PC-9 (cell line): ENCODE measurements at regions not wholly inside any gene's neighbourhood (a gene's known extent, or its start where the extent isn't known, plus 50 kb on each side); places are given as distances from the start of the nearest gene placed in this dataset.

ENCODE experiments used
- BruUV-seq: library from RNA; stranded (reverse); fragments of 400-500 nt; replicated peaks from 2 replicates; lab custom pipeline; 2021; lab: Mats Ljungman, UMichigan
- CTCF ChIA-PET: fragments of 300-600 bp; sonication (Branson Sonifier 250); formaldehyde crosslinking; loops from one replicate; lab custom pipeline; 2022; ENCODE audit warnings: antibody characterized with exemption; lab: Charles Lee
- POLR2A ChIA-PET: fragments of 300-600 bp; sonication (Branson Sonifier 250); formaldehyde crosslinking; loops from one replicate; lab custom pipeline; 2022; ENCODE audit warnings: antibody characterized with exemption; ENCODE audit not compliant: unreplicated experiment; lab: Charles Lee
- DNase-seq, 2 experiments: peaks; one replicate each; pipeline versions ENCODE4 v3.0.0 to v3.0.0-alpha.2; 2015 to 2022; ENCODE audit warnings: mixed read lengths in 1 of 2
- H2AFZ ChIP-seq: fragments of 200-600 bp; sonication (generic); 2 replicates; pipeline ENCODE4 v1.8.1; 2017; ENCODE audit warnings: antibody characterized with exemption
- H3F3A ChIP-seq: fragments of 200-600 bp; sonication (generic); 2 replicates; pipeline ENCODE4 v1.8.1; 2017; ENCODE audit warnings: antibody characterized with exemption, mild to moderate bottlenecking, low read depth; ENCODE audit not compliant: insufficient read depth
- H3K27ac ChIP-seq: fragments of 200-600 bp; sonication (generic); 2 replicates; pipeline ENCODE4 v1.6.1; 2016; ENCODE audit warnings: mixed run types
- H3K27me3 ChIP-seq: fragments of 200-600 bp; sonication (generic); 2 replicates; pipeline ENCODE4 v1.6.1; 2016; ENCODE audit warnings: low read depth, mixed run types; ENCODE audit not compliant: insufficient read depth
- H3K36me3 ChIP-seq: fragments of 200-600 bp; sonication (generic); 2 replicates; pipeline ENCODE4 v1.6.1; 2016; ENCODE audit warnings: low read depth, mixed run types
- H3K4me1 ChIP-seq: fragments of 200-600 bp; sonication (generic); replicated peaks from 2 replicates; pipeline ENCODE4 v1.6.1; 2016; ENCODE audit warnings: mixed run types; ENCODE audit not compliant: insufficient read depth
- H3K4me2 ChIP-seq: fragments of 200-600 bp; sonication (generic); 2 replicates; pipeline ENCODE4 v1.6.1; 2017; ENCODE audit warnings: mixed run types
- H3K4me3 ChIP-seq: fragments of 200-600 bp; sonication (generic); 2 replicates; pipeline ENCODE4 v1.6.1; 2016; ENCODE audit warnings: mixed run types
- H3K79me2 ChIP-seq: fragments of 200-600 bp; sonication (generic); 2 replicates; pipeline ENCODE4 v1.6.1; 2017; ENCODE audit warnings: low read depth, mixed run types
- H3K9me2 ChIP-seq: fragments of 200-600 bp; sonication (generic); 2 replicates; pipeline ENCODE4 v1.8.1; 2017; ENCODE audit warnings: mild to moderate bottlenecking; ENCODE audit not compliant: insufficient read depth
- H3K9me3 ChIP-seq: fragments of 200-600 bp; sonication (generic); 2 replicates; pipeline ENCODE4 v1.8.1; 2016; ENCODE audit warnings: low read depth; ENCODE audit not compliant: insufficient read depth
- H4K20me1 ChIP-seq: fragments of 200-600 bp; sonication (generic); 2 replicates; pipeline ENCODE4 v1.8.1; 2017; ENCODE audit not compliant: insufficient read depth
- CTCF ChIP-seq: fragments of 200-600 bp; sonication (generic); conservative IDR thresholded peaks from 2 replicates; pipeline ENCODE4 v1.6.1; 2017; ENCODE audit warnings: mixed run types, antibody characterized with exemption, mild to moderate bottlenecking, moderate library complexity
- EZH2 ChIP-seq: fragments of 200-600 bp; sonication (generic); IDR thresholded peaks from 2 replicates; pipeline ENCODE4 v1.8.0; 2017; ENCODE audit warnings: antibody characterized with exemption, low read depth
- intact Hi-C: fragments of 100-400 bp; cut with micrococcal nuclease; formaldehyde crosslinking; loops from one replicate; pipeline ENCODE4 v1.10.0; 2022; ENCODE audit not compliant: unreplicated experiment

DNA sequence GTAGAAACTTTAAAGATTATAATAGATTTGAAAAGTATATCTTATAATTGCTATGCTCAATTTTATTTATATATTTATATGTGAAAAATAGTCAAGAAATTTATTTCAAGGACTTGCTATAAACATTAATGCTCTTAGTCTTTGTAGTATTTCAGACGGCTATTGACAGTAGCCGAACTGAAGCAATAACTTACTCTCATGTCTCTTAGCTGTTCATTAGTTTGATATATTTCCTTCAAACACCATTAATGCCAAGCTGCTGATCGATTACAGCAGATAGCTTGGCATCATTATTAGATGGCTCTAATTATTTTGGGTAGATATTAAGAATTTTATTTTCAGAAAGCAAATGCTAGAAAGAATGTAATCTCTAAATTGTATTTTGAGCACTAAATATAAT lies 1151.5 kb upstream of the SPRY2 start:
- POLR2A ChIA-PET = no interaction called here
- no peaks in the 10 kb centered on the region for H3F3A ChIP-seq
- no peak overlapping the region for H2AFZ ChIP-seq
- H3K9me3 ChIP-seq = no peaks in the 10 kb centered on the region
- no peaks in the 10 kb centered on the region for H3K27me3 ChIP-seq
- intact Hi-C loops = no loop called here
- H3K4me3 ChIP-seq = no peak overlapping the region
- no peak overlapping the region for H3K27ac ChIP-seq
- H3K79me2 ChIP-seq = no peaks in the 10 kb centered on the region
- H3K9me2 ChIP-seq = no peaks in the 10 kb centered on the region
- no peak overlapping the region for H3K4me2 ChIP-seq
- no peaks in the 10 kb centered on the region for H4K20me1 ChIP-seq
- H3K4me1 ChIP-seq = no peaks in the 10 kb centered on the region
- no TSS peak for BruUV-seq
- CTCF ChIA-PET = no interaction called here
- no peak for TF ChIP-seq EZH2
- no peak for TF ChIP-seq CTCF
- H3K36me3 ChIP-seq = no peaks in the 10 kb centered on the region
- no peak for DNase-seq

- ChIA-PET POLR2A (no interaction called here), CTCF (no interaction called here)
- DNase-seq = no peak
- no peak overlapping the region for H3K27ac ChIP-seq
- H3K9me2 ChIP-seq = no peaks in the 10 kb centered on the region
- TF ChIP-seq EZH2 = no peak
- TF ChIP-seq CTCF = no peak
- no peaks in the 10 kb centered on the region for H3K27me3 ChIP-seq
- intact Hi-C loops = no loop called here
- no TSS peak for BruUV-seq
- no peaks in the 10 kb centered on the region for H3K4me1 ChIP-seq
- H3K79me2 ChIP-seq = no peaks in the 10 kb centered on the region
- H3K4me3 ChIP-seq = no peak overlapping the region
- H3F3A ChIP-seq = no peaks in the 10 kb centered on the region
- H3K36me3 ChIP-seq = no peaks in the 10 kb centered on the region
- H4K20me1 ChIP-seq = no peaks in the 10 kb centered on the region
- no peak overlapping the region for H3K4me2 ChIP-seq
- H3K9me3 ChIP-seq = no peaks in the 10 kb centered on the region
- H2AFZ ChIP-seq = no peak overlapping the region
Observed at GRCh38 chr13:81488021-81488420, 1147.1 kb upstream of the SPRY2 start.

DNA sequence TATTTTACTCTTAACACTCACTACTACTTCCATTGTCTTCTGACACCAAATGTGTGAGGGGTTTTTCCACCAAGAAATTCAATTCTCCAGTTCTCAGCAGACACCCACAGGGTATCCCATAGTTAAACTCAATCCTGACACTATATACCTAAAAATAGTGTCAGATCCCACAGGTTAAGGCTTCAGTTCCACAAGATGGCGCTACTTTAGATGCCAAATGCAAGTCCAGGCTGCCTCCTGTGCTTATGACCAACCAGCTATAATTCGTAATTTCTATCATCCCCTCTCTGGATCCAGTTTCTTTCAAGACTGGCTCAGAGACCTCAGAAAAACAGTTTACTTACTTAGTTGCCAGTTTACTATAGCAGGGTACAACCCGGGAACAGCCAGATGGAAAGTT lies 1146.2 kb upstream of the SPRY2 start:
- intact Hi-C loops = no loop called here
- H3K79me2 ChIP-seq = no peaks in the 10 kb centered on the region
- H3K27me3 ChIP-seq = no peaks in the 10 kb centered on the region
- no peak for DNase-seq
- no peak overlapping the region for H3K4me3 ChIP-seq
- H3K27ac ChIP-seq = no peak overlapping the region
- H3K9me3 ChIP-seq = no peaks in the 10 kb centered on the region
- H3K36me3 ChIP-seq = no peaks in the 10 kb centered on the region
- H4K20me1 ChIP-seq = no peaks in the 10 kb centered on the region
- POLR2A ChIA-PET = interaction anchor here (0.6 kb wide), 1 partner anchor 34 kb away, joined by 4 read pairs; no protein-coding TSS in a partner anchor
- no peaks in the 10 kb centered on the region for H3K4me1 ChIP-seq
- H3K9me2 ChIP-seq = no peaks in the 10 kb centered on the region
- BruUV-seq = no TSS peak
- CTCF ChIA-PET = no interaction called here
- no peaks in the 10 kb centered on the region for H3F3A ChIP-seq
- TF ChIP-seq CTCF = peak; percentile 41
- no peak for TF ChIP-seq EZH2
- no peak overlapping the region for H2AFZ ChIP-seq
- H3K4me2 ChIP-seq = no peak overlapping the region
